ENCODE measurements at regions not wholly inside any gene's neighbourhood (a gene's known extent, or its start where the extent isn't known, plus 50 kb on each side); places are given as distances from the start of the nearest gene placed in this dataset.

GRCh38 chr5:116681334-116682013 lies 106.9 kb upstream of the SEMA6A start:
- Histone ChIP-seq H3K27ac (ENCODE audit: insufficient read depth, low read depth, low read length) (no peak overlapping the region), H3K9me1 (replicated peaks; ENCODE audit: control insufficient read depth, extremely low read depth, insufficient read depth, low read length) (no peaks in the 10 kb centered on the region), H3K9ac (replicated peaks; ENCODE audit: extremely low read depth, insufficient read depth, low read length) (no peak overlapping the region), H3K27me3 (ENCODE audit: control insufficient read depth in 2 of 2, insufficient read depth in 2 of 2, low read length in 2 of 2) (no peaks in the 10 kb centered on the region), H3K4me3 (replicated peaks in 1 of 3; ENCODE audit: insufficient read depth in 1 of 3, low read depth in 1 of 3, low read length in 3 of 3) (no peak overlapping the region), H3K36me3 (ENCODE audit: control insufficient read depth in 2 of 2, extremely low read depth in 1 of 2, insufficient read depth in 2 of 2, low read length in 2 of 2) (no peaks in the 10 kb centered on the region), H3K4me1 (ENCODE audit: control insufficient read depth, extremely low read depth, insufficient read depth, low read length) (no peaks in the 10 kb centered on the region), H2AFZ (ENCODE audit: low read depth, low read length) (no peak overlapping the region), H3K79me2 (ENCODE audit: control insufficient read depth, insufficient read depth, low read length) (no peaks in the 10 kb centered on the region), H3K9me3 (replicated peaks; ENCODE audit: control insufficient read depth, insufficient read depth, low read length) (no peaks in the 10 kb centered on the region), H4K20me1 (replicated peaks; ENCODE audit: control insufficient read depth, extremely low read depth, insufficient read depth, low read length) (no peaks in the 10 kb centered on the region), H3K4me2 (ENCODE audit: insufficient read depth, low read length) (no peak overlapping the region)
- CTCF ChIA-PET: no interaction called here
- intact Hi-C loops (cut with micrococcal nuclease) (no loop called here), dilution Hi-C loops (cut with MboI; ENCODE audit: extremely low pct_ligation_motif_present, low sequenced_read_pairs) (no loop called here)
- POLR2A ChIA-PET: no interaction called here
- BruUV-seq (replicated peaks): no TSS peak
- FAIRE-seq (no peak), DNase-seq (ENCODE audit: low read depth, low spot score) (no peak)
- TF ChIP-seq, protein P1, sequence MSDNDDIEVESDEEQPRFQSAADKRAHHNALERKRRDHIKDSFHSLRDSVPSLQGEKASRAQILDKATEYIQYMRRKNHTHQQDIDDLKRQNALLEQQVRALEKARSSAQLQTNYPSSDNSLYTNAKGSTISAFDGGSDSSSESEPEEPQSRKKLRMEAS (IDR thresholded peaks at IDR 0.05; ENCODE audit: insufficient read depth, insufficient read length): no peak
- TF ChIP-seq EZH2 (IDR thresholded peaks at IDR 0.05; ENCODE audit: borderline replicate concordance, low read depth, low read length, severe bottlenecking): no peak
- TF ChIP-seq CTCF (IDR thresholded peaks at IDR 0.05; ENCODE audit: extremely low read depth in 1 of 2, insufficient read depth in 1 of 2, low read depth in 1 of 2, low read length in 2 of 2): no peak
- no peak for TF ChIP-seq MYC (IDR thresholded peaks at IDR 0.05; ENCODE audit: low read depth, low read length)
- TF ChIP-seq JUN (IDR thresholded peaks at IDR 0.05; ENCODE audit: borderline replicate concordance, insufficient read depth, insufficient read length, low read depth): no peak
- no peak for TF ChIP-seq GATA2 (IDR thresholded peaks at IDR 0.05; ENCODE audit: insufficient read depth, insufficient read length, low read depth, low read length)
- no peak for TF ChIP-seq POLR2A (IDR thresholded peaks at IDR 0.05; ENCODE audit: low read depth, low read length)
- TF ChIP-seq POLR2AphosphoS5 (IDR thresholded peaks at IDR 0.05; ENCODE audit: insufficient read depth, low read depth, low read length): no peak
